RWPE1 (cell line): ENCODE measurements at regions not wholly inside any gene's neighbourhood (a gene's known extent, or its start where the extent isn't known, plus 50 kb on each side); places are given as distances from the start of the nearest gene placed in this dataset.

Source experiments
- CTCF ChIA-PET: fragments of 350-600 bp; sonication (Branson Sonifier 250); formaldehyde crosslinking; extraction: SDS; loops from one replicate; lab custom pipeline; 2021; lab: Yijun Ruan, JAX
- POLR2A ChIA-PET: fragments of 400-600 bp; formaldehyde crosslinking; extraction: SDS; loops from one replicate; lab custom pipeline; 2020; ENCODE audit warnings: antibody characterized with exemption; ENCODE audit not compliant: low non-redundant PET; lab: Yijun Ruan, JAX
- DNase-seq: peaks from one replicate; pipeline ENCODE4 v3.0.0; 2012; ENCODE audit warnings: low spot score
- H3K27ac ChIP-seq: fragments of 450-650 bp; 2 replicates; pipeline ENCODE4 v1.5.1; 2017
- TF ChIP-seq, protein P1 (sequence below): fragments of 450-650 bp; conservative IDR thresholded peaks from 2 replicates; pipeline ENCODE4 v1.5.1; 2017; ENCODE audit warnings: low read depth, mild to moderate bottlenecking

DNA sequence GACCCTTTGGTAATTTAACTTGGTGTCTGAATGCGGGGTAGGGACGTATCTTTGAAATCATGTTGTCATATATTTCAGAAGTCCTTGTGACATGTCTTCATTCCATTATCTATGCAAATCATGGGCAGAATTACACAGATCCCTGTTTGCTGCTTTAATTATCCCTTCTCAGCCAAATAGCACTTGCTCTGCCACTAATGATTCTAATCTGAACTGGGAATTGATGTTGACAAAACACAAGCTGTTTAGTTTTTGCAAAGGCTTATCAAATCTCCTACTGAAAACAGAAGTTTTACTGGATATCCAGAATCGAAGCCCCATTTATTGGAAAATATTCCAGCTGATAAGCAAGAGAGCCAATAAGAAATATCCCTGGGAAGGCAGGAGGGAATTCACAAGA is 205.9 kb upstream of the COX10 start:
- TF ChIP-seq, protein P1, sequence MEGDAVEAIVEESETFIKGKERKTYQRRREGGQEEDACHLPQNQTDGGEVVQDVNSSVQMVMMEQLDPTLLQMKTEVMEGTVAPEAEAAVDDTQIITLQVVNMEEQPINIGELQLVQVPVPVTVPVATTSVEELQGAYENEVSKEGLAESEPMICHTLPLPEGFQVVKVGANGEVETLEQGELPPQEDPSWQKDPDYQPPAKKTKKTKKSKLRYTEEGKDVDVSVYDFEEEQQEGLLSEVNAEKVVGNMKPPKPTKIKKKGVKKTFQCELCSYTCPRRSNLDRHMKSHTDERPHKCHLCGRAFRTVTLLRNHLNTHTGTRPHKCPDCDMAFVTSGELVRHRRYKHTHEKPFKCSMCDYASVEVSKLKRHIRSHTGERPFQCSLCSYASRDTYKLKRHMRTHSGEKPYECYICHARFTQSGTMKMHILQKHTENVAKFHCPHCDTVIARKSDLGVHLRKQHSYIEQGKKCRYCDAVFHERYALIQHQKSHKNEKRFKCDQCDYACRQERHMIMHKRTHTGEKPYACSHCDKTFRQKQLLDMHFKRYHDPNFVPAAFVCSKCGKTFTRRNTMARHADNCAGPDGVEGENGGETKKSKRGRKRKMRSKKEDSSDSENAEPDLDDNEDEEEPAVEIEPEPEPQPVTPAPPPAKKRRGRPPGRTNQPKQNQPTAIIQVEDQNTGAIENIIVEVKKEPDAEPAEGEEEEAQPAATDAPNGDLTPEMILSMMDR = no peak
- ChIA-PET POLR2A (interaction anchor here (0.6 kb wide), 1 partner anchor 23 kb away, joined by 3 read pairs; no protein-coding TSS in a partner anchor), CTCF (no interaction called here)
- no peak overlapping the region for H3K27ac ChIP-seq
- no peak for DNase-seq

DNA sequence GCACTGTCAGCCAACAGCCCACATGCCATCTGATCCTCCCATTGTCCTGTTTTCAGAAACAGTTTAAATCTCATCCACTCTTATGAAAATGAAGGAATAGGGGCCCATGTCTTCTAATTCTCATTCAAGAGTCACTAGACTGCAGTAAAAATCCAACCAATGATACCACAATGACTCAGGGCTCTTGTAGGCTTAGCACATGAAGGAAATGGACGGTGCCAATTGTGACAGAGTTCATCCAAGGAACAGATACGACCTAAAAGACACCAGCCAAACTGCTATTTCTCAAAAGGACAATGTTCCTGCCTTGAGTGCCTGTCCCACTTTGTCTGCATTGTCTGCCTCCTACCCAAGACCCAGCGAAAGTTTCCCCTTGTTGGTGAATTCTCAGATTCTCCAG is 204.8 kb upstream of the COX10 start:
- TF ChIP-seq, protein P1 = no peak
- DNase-seq = no peak
- CTCF ChIA-PET = no interaction called here
- POLR2A ChIA-PET = no interaction called here
- H3K27ac ChIP-seq = no peak overlapping the region

DNA sequence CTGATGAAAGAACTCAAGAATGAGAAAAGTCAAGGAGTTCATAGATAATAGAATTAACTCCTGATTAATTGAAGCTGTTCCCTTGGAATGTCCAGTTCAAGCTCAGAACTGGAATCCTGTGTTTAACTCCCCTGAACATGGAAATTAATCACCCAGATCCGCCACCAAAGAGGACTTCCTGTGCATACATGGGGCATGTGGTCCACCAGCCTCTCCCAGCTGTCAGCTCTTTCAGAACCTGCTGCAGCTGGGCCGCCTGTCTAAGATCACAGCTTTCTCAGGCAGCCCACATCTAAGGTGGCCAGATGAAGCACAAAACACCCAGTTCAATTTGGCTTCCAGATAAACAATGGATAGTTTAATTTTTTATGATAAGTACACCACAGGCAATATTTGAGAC is 203.7 kb upstream of the COX10 start:
- TF ChIP-seq, protein P1 = no peak
- ChIA-PET POLR2A (no interaction called here), CTCF (interaction anchor here (0.6 kb wide), 1 partner anchor 1181 kb away, joined by 5 read pairs; no protein-coding TSS in a partner anchor)

DNA sequence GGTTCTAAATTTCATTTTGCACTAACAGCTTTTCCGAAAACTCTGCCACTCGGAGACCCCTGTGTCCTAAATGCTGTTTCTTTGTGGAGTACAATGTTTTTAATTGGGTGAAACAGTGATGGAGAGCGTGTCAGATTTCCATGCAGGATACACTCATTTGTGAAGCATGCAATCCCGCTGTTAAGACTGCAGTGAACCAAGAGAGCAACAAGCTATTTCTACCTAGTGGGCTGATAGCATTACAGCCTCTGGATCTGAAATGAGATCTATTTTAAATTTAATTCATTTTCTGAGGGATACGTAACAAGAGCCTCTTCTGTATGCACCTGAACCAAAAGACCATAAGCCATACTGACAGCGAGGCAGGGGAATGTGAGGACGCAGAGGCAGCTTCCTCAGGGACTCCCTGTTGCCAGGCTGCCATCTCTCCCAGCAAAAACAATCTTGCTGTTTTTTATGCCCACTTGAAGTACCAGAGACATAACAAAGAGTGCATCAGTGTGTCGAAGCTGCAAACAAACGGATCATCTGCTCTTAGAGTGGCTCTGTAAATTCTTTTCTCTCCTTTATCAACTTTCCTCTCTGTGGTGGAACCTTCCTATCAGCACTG is 199.9 kb upstream of the COX10 start:
- H3K27ac ChIP-seq = no peak overlapping the region
- TF ChIP-seq, protein P1 = no peak
- no peak for DNase-seq
- ChIA-PET POLR2A (no interaction called here), CTCF (interaction anchor here (0.5 to 0.6 kb wide), 2 partner anchors 203 to 1589 kb away, joined by 3 to 7 read pairs; no protein-coding TSS in a partner anchor)

More for the DNA sequence above, 203.7 kb upstream of the COX10 start:
- DNase-seq = no peak
- no peak overlapping the region for H3K27ac ChIP-seq

DNA sequence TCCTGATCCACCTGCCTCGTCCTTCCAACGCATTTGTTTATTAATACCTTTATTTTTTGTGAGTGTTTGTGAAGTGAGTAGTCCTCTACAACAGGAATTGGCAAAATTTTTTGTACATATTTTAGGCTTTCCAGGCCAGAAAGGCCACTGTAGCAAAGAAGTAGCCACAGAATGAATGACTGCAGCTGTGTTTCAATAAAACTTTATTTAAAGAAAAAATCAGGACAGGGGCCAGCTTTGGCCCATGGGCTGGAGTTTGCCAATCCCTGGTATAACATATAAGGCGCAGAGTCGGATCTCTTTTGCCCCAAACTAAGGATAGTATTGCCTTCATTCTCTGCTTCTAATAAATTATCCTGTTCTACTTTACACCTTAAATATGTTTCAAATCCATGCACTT is 198.0 kb upstream of the COX10 start:
- no peak overlapping the region for H3K27ac ChIP-seq
- TF ChIP-seq, protein P1 = no peak
- POLR2A ChIA-PET = no interaction called here
- no peak for DNase-seq
- CTCF ChIA-PET = no interaction called here

DNA sequence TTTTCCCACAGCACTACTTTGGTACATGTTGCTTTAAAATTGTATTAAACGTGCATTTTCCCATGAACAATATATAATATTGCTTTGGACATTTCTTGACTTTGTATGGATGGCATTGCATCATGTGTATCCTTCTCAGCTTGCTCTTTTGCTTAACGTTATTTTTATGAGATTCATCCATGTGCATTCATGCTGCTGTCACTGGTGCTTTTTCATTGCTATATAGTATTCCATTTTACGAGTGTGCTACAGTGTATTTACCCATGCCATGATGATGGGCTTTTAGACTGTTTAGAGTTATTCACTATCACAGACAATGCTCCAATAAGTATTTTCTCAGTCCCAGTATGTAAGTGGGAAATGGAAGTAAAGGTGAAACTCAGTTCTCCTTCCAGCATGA is 195.2 kb upstream of the COX10 start:
- POLR2A ChIA-PET = no interaction called here
- TF ChIP-seq, protein P1 = no peak
- H3K27ac ChIP-seq = no peak overlapping the region
- CTCF ChIA-PET = no interaction called here
- DNase-seq = no peak
